Left lung (tissue), 4 donors: ENCODE measurements at regions not wholly inside any gene's neighbourhood (a gene's known extent, or its start where the extent isn't known, plus 50 kb on each side); places are given as distances from the start of the nearest gene placed in this dataset.
A peak's percentile ranks its signal among the peaks of the same experiment; 100 is the strongest.

ENCODE experiments used
- ATAC-seq: fragments of 200-7000 bp; cut with Tn5 transposase; one replicate; pipeline ENCODE4 v1.9.1; 2020; ENCODE audit warnings: moderate library complexity
- DNase-seq, 4 donors: peaks; one replicate each; pipeline ENCODE4 v3.0.0-alpha.2; 2013 to 2020
- H3K27ac ChIP-seq, 2 donors: fragments of 200-600 bp; sonication (generic) in 1 of 2; one replicate each; pipeline versions ENCODE4 v1.5.0 to v1.8.0; 2020 to 2021
- H3K27me3 ChIP-seq, 2 donors: fragments of 200-600 bp; sonication (generic) in 1 of 2; one replicate each; pipeline versions ENCODE4 v1.5.0 to v1.8.0; 2020 to 2021
- H3K36me3 ChIP-seq, 2 donors: fragments of 200-600 bp; sonication (generic) in 1 of 2; one replicate each; pipeline versions ENCODE4 v1.5.0 to v1.8.0; 2020 to 2021
- H3K4me1 ChIP-seq, 2 donors: fragments of 200-600 bp; one replicate each; pipeline ENCODE4 v1.8.0; 2021
- H3K4me3 ChIP-seq, 2 donors: fragments of 200-600 bp; sonication (generic) in 1 of 2; one replicate each; pipeline versions ENCODE4 v1.5.0 to v1.8.0; 2020 to 2021; ENCODE audit warnings: mild to moderate bottlenecking in 1 of 2
- H3K9me3 ChIP-seq, 2 donors: fragments of 200-600 bp; sonication (generic) in 1 of 2; one replicate each; pipeline versions ENCODE4 v1.5.0 to v1.8.0; 2020 to 2021
- intact Hi-C, 2 donors: fragments of 100-400 bp; cut with DNase I; formaldehyde crosslinking; loops; one replicate each; pipeline versions ENCODE4 v1.11.2 to v1.14.2; 2022
- TF ChIP-seq, protein P1 (sequence below), 2 donors: fragments of 200-600 bp; sonication (generic) in 1 of 2; IDR thresholded peaks; one replicate each; pipeline versions ENCODE4 v1.5.0 to v1.8.0; 2021; ENCODE audit warnings: antibody characterized with exemption in 2 of 2
- donor health status: DM: no; HTN: yes; CAD: no.
- donor health status: DM: no; HTN: no; CAD: no.

DNA sequence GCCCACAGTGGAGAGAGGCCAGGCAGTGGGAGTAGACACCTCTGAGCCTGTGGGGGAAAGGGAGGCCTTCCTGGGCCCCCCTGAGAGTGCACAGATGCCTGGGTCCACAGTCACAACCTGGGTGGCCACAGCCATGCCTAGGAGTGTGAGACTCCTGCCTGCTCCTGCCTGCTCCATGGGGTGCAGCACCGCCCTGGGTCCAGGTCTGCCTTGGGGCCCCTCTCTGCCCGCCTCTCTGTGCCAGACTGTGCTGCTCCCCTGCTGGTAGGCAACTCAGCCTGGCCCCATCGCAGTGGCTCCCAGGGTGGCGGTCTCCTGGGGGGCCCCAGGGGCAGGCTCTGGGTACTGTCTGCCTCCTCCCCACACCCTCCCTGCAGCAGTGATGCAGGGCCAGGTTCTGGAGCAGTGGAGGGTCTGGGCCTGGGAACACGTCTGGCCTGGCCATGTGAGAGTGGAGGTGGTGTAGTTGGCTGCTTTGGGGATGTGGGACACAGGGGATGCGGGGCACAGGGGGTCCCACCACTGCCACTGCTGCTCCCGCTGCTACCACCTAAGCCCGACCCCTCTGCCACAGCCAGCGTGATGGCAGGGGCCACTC, 60.1 kb upstream of the DLX2 start:
- H3K27ac ChIP-seq, result no peak overlapping the region
- H3K4me3 ChIP-seq, result no peak overlapping the region
- H3K9me3 ChIP-seq, result peaks cover 0 to 11% of the 10 kb centered on the region in 2 donors
- TF ChIP-seq, protein P1, sequence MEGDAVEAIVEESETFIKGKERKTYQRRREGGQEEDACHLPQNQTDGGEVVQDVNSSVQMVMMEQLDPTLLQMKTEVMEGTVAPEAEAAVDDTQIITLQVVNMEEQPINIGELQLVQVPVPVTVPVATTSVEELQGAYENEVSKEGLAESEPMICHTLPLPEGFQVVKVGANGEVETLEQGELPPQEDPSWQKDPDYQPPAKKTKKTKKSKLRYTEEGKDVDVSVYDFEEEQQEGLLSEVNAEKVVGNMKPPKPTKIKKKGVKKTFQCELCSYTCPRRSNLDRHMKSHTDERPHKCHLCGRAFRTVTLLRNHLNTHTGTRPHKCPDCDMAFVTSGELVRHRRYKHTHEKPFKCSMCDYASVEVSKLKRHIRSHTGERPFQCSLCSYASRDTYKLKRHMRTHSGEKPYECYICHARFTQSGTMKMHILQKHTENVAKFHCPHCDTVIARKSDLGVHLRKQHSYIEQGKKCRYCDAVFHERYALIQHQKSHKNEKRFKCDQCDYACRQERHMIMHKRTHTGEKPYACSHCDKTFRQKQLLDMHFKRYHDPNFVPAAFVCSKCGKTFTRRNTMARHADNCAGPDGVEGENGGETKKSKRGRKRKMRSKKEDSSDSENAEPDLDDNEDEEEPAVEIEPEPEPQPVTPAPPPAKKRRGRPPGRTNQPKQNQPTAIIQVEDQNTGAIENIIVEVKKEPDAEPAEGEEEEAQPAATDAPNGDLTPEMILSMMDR (IDR thresholded peaks at IDR 0.05), result no peak
- no peaks in the 10 kb centered on the region for H3K4me1 ChIP-seq
- ATAC-seq (no peak), DNase-seq (no peak)
- intact Hi-C loops, result no loop called here
- no peaks in the 10 kb centered on the region for H3K27me3 ChIP-seq
- no peaks in the 10 kb centered on the region for H3K36me3 ChIP-seq

DNA sequence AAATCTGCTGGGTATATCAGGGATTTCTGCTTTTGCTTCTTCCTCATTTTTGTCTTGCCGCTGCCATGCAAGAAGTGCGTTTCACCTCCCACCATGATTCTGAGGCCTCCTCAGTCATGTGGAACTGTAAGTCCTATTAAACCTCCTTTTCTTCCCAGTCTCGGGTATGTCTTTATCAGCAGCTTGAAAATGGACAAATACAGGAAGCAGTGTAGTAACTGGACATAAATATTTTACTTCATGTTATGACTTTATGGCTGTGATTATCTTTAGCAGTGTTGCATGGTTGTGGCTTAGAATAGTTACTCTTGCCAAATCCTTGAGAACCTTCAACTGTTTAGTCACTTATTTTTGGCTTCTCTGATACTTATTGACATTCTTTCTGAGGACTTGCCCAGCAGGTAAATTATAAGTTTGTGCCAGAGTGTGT, 66.2 kb upstream of the DLX2 start:
- no peaks in the 10 kb centered on the region for H3K9me3 ChIP-seq
- DNase-seq (no peak), ATAC-seq (peak; percentile 58)
- TF ChIP-seq, protein P1 (IDR thresholded peaks at IDR 0.05), result no peak
- peaks cover 0 to 26% of the 10 kb centered on the region in 2 donors for H3K27me3 ChIP-seq
- no peak overlapping the region for H3K4me3 ChIP-seq
- H3K4me1 ChIP-seq, result peaks cover 6 to 12% of the 10 kb centered on the region in 2 donors
- H3K36me3 ChIP-seq, result no peaks in the 10 kb centered on the region
- H3K27ac ChIP-seq, result no peak overlapping the region
- intact Hi-C loops, result no loop called here

DNA sequence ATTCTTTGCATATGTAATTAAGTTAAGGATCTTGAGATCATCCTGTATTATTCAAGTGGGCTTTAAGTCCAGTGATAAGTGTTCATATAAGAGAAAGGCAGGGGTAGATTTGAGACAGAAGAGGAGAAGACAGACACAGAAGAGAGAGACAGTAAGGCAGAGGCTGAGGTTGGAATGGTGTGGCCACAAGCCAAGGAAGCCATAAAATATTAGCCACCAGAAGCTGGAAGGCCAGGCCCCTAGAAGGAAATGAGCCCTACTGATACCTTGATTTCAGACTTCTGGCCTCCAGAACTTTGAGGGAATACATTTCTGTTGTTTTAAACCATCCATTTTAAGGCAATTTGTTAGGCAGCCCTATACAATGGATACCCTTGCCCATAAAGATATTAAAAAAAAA, 66.9 kb upstream of the DLX2 start:
- Histone ChIP-seq H3K27me3 (peaks cover 0 to 28% of the 10 kb centered on the region in 2 donors), H3K4me1 (peaks cover 6 to 12% of the 10 kb centered on the region in 2 donors), H3K9me3 (no peaks in the 10 kb centered on the region), H3K36me3 (no peaks in the 10 kb centered on the region), H3K27ac (no peak overlapping the region), H3K4me3 (no peak overlapping the region)
- intact Hi-C loops, result no loop called here
- no peak for ATAC-seq
- no peak for DNase-seq
- TF ChIP-seq, protein P1 (IDR thresholded peaks at IDR 0.05), result no peak

DNA sequence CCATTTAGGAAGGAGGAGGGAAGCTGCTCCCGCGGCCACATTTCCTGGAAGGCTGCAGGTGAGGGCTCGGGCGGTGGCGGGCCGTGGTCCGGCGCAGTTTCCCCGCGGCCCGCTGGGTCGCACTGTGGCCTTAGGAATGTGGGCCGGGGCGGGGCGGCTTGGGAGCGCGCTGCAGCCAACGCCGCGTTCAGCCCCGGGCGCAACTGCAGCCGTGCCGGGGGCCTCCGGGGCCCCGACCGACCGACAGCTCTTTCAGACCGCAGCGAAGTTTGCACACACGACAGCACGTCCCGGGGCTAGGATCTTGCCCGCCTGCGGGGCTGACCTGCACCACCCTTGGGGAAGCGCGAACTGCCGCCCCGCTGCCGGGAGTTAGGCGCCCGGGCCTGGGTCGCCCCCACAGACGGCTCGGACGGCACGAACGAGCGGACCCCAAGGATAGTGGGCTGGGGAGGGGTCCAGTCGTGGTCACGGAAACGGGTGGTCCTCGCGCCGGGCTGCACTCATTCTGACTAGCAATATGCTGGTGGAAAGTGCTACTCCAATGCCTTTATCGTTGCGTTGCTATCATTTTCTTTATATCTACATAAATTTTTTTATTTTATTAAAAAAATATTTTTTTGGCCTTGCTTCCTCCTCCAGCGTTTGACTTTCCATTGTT, 69.9 kb upstream of the DLX2 start:
- Histone ChIP-seq H3K36me3 (no peaks in the 10 kb centered on the region), H3K27ac (no peak overlapping the region), H3K9me3 (no peaks in the 10 kb centered on the region), H3K4me3 (peak overlapping the region; percentile 44 to 45), H3K27me3 (peaks cover 0 to 28% of the 10 kb centered on the region in 2 donors), H3K4me1 (peaks cover 6 to 12% of the 10 kb centered on the region in 2 donors)
- TF ChIP-seq, protein P1 (IDR thresholded peaks at IDR 0.05), result peak; percentile 77 to 84
- ATAC-seq (peak; percentile 100), DNase-seq (peak; percentile 55 to 94 (median 74))
- intact Hi-C loops, result loop anchor here in 1 of 2 donors (2.0 kb wide), 1 partner anchor 292 kb away; no protein-coding TSS in a partner anchor

DNA sequence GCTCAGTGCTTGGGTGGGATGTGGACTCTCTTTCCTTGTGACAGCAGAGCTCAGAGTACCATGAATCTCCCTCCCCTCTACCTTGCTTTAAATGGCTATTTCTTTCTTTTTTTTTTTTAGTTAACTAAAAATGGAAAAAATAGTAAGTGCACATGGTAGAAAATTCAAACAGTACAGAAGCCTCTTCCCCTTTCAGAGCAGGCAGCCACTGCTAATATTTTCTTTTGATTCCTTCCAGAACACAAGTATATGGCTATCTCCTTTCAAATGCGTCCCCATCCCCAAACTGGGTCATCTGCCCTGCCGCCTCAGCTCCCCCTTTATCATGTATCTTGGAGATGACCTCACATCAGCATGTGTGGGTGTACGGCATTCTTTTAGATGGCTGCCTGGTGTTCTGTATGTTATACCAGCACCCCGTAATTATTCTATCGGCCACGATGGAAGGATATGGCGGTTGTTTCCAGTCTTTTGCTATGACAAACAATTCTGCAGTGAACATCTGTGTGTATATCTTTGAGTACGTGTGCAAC, 70.5 kb upstream of the DLX2 start:
- no peak for ATAC-seq
- peak overlapping the region; percentile 44 to 45 for H3K4me3 ChIP-seq
- peaks cover 0 to 28% of the 10 kb centered on the region in 2 donors for H3K27me3 ChIP-seq
- no peak for DNase-seq
- H3K36me3 ChIP-seq, result no peaks in the 10 kb centered on the region
- intact Hi-C loops, result loop anchor here in 1 of 2 donors (2.0 kb wide), 1 partner anchor 292 kb away; no protein-coding TSS in a partner anchor
- H3K4me1 ChIP-seq, result peaks cover 6 to 12% of the 10 kb centered on the region in 2 donors
- TF ChIP-seq, protein P1 (IDR thresholded peaks at IDR 0.05), result no peak
- no peak overlapping the region for H3K27ac ChIP-seq
- H3K9me3 ChIP-seq, result no peaks in the 10 kb centered on the region
